ENCODE measurements at regions not wholly inside any gene's neighbourhood (a gene's known extent, or its start where the extent isn't known, plus 50 kb on each side); places are given as distances from the start of the nearest gene placed in this dataset.

GRCh38 chr6:164695896-164696295 lies 613.5 kb downstream of the C6orf118 start:
- no peak for TF ChIP-seq CTCF (IDR thresholded peaks at IDR 0.05)
- TF ChIP-seq POLR2A (IDR thresholded peaks at IDR 0.05): no peak
- WGBS (ENCODE audit: insufficient coverage, low coverage, low lambda C conversion rate, missing lambda C conversion rate): 12% methylated on average over 4 of the region's 4 CpGs
- intact Hi-C loops (cut with DNase I): no loop called here
- Histone ChIP-seq H3K27ac (no peak overlapping the region), H3K4me1 (no peaks in the 10 kb centered on the region), H3K27me3 (no peaks in the 10 kb centered on the region), H3K4me3 (no peak overlapping the region), H3K36me3 (no peaks in the 10 kb centered on the region), H3K9me3 (no peaks in the 10 kb centered on the region)
- DNase-seq (no peak), ATAC-seq (peak in 1 of 4 donors; percentile 55)

GRCh38 chr6:164694386-164694785 lies 615.0 kb downstream of the C6orf118 start:
- 68% methylated on average over 3 of the region's 3 CpGs for whole genome bisulfite sequencing (ENCODE audit: insufficient coverage, low coverage, low lambda C conversion rate, missing lambda C conversion rate)
- intact Hi-C loops (cut with DNase I): no loop called here
- H3K4me3 ChIP-seq: no peak overlapping the region

GRCh38 chr6:164693944-164694343 lies 615.5 kb downstream of the C6orf118 start:
- no peak overlapping the region for H3K27ac ChIP-seq
- WGBS (ENCODE audit: insufficient coverage, low coverage, low lambda C conversion rate, missing lambda C conversion rate): 28% methylated on average over 2 of the region's 4 CpGs
- H3K27me3 ChIP-seq: no peaks in the 10 kb centered on the region
- no peaks in the 10 kb centered on the region for H3K9me3 ChIP-seq
- TF ChIP-seq CTCF (IDR thresholded peaks at IDR 0.05) (no peak), POLR2A (IDR thresholded peaks at IDR 0.05) (no peak)
- intact Hi-C loops (cut with DNase I): no loop called here
- H3K4me1 ChIP-seq: no peaks in the 10 kb centered on the region
- DNase-seq (no peak), ATAC-seq (no peak)
- H3K4me3 ChIP-seq: no peak overlapping the region
- H3K36me3 ChIP-seq: no peaks in the 10 kb centered on the region

More at GRCh38 chr6:164694386-164694785, 615.0 kb downstream of the C6orf118 start:
- no peak for TF ChIP-seq POLR2A (IDR thresholded peaks at IDR 0.05)
- TF ChIP-seq CTCF (IDR thresholded peaks at IDR 0.05): no peak
- no peak for DNase-seq
- Histone ChIP-seq H3K9me3 (no peaks in the 10 kb centered on the region), H3K27me3 (no peaks in the 10 kb centered on the region), H3K4me1 (no peaks in the 10 kb centered on the region), H3K36me3 (no peaks in the 10 kb centered on the region), H3K27ac (no peak overlapping the region)
- ATAC-seq: no peak

- Histone ChIP-seq H3K9me3 (no peaks in the 10 kb centered on the region), H3K4me1 (no peaks in the 10 kb centered on the region), H3K27me3 (no peaks in the 10 kb centered on the region), H3K36me3 (no peaks in the 10 kb centered on the region), H3K27ac (no peak overlapping the region), H3K4me3 (no peak overlapping the region)
- WGBS (ENCODE audit: insufficient coverage, low coverage, low lambda C conversion rate, missing lambda C conversion rate): 25% methylated on average over 4 of the region's 4 CpGs
- intact Hi-C loops (cut with DNase I): no loop called here
- ATAC-seq: no peak
- DNase-seq: no peak
- TF ChIP-seq CTCF (IDR thresholded peaks at IDR 0.05) (no peak), POLR2A (IDR thresholded peaks at IDR 0.05) (no peak)
These were observed 616.5 kb downstream of the C6orf118 start for GRCh38 chr6:164692772-164693510.
